ENCODE measurements at regions not wholly inside any gene's neighbourhood (a gene's known extent, or its start where the extent isn't known, plus 50 kb on each side); places are given as distances from the start of the nearest gene placed in this dataset.
"Not testable (repeated sequence)": the region's sequence is repeated elsewhere in the genome, so short reads cannot be mapped to it uniquely, and the experiment has no call there.

DNA sequence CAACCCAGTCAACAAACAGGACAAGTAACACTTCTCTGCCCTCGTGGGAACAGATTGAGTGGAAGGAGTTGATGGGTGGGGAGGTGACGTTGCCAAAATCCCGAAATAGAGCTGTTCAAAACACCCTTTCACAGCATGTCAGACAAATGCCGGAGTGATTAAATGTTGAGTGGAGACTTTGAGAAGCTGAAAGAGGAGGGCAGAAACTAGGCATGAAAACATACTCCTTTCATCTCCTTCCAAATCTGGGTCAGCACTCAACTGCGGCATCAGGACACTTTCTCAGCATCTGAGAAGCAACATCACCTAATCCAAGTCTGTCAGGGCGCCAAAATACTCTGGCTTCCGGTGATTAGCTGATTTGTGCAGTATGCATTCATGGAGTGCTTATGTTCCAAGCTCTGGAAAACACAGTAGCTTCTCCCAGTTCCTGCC is 51.5 kb upstream of the MRI1 start:
- no peak for DNase-seq (ENCODE audit: low read depth)

DNA sequence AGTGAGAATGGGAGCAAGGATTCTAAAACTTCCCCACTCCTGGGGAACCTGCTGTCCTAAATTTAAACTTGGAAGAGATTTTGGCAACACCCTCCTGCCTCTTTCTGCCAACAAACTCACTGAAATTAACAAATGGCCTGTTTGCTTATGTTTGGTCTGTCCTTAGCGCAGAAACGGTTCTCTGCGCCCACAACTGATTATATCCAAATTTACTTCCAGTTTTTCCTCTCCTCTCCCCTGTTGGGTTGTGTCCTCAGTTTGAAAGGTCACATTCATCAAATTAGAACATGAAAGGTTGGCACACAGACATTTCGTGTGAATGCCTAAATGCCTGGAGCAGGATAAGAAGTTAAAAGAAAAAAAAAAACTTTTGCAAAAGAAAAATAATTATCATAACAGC is 56.4 kb upstream of the MRI1 start:
- no peak for DNase-seq (ENCODE audit: low read depth)

DNA sequence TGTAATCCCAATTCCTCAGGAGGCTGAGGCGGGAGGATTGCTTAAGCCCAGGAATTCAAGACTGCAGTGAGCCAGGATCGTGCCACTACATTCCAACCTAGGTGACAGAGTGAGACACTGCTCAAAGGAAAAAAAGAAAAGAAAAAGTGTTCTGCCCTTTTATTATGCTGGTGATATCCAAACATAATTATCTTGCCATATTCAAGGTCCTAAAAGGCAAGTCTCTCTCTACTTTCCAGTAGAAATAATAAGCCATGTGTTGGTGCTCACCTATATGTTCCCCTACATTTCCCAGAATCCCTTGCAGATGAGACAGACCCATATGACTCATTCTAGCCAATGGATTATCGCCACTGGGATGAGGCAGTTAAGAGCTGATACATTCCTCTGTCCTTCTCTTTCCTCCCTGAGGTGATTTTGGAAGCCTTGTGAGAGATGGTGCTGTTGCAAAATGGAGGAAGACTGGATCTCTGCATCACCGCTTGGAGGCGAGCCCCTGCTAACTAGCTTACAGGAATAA is 58.3 kb upstream of the MRI1 start:
- no peak for DNase-seq (ENCODE audit: low read depth)

GRCh38 chr19:13705201-13705600 is 59.1 kb upstream of the MRI1 start:
- no peak for DNase-seq (ENCODE audit: low read depth)

DNA sequence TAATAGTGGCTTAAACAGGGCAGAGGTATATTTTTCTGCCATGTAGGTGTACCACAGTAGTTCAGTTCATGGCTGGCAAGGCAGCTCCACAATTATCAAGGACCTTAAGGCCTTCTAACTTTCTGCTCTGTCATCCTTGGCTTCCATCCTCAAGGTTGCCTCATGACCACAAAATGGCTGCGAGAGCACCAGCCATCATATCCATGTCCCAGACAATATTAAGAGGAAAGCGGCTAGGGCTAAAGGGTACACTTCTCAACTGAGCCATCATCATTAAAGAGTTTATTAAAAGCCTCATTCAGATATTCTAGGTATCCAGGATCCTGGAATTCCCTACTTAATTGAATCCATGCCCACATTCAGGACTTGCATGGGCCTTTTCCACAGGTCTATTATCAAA is 62.7 kb upstream of the MRI1 start:
- DNase-seq (ENCODE audit: low read depth) = no peak

- no peak for DNase-seq (ENCODE audit: low read depth)
Observed at GRCh38 chr19:13700621-13701020, 63.7 kb upstream of the MRI1 start.

GRCh38 chr19:13699786-13700185 is 64.5 kb upstream of the MRI1 start:
- no peak for DNase-seq (ENCODE audit: low read depth)

GRCh38 chr19:13696839-13697238 is 67.5 kb upstream of the MRI1 start:
- no peak for DNase-seq (ENCODE audit: low read depth)

DNA sequence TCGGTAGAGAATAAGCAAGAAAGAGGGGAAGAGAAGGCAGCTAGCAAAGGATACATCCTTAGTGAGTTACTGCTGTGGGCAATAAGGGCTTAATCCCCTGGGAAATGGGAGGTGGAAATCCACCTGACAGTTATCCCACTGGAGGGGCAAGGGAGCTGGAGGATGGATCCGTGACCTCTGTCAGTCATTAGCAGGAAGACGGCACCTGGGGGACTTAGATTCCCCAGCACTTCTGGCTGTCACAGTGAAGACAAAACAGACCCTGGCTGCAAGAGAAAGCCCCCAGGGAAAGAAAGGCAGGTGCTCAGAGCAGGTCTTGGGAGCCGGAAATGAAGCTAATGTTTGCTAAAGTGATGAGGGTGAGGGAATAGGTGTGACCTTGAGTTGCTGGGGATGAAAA is 70.4 kb upstream of the MRI1 start:
- no peak for DNase-seq (ENCODE audit: low read depth)

- no peak for DNase-seq (ENCODE audit: low read depth)
Observed at GRCh38 chr19:13691569-13692435, 72.5 kb upstream of the MRI1 start.

GRCh38 chr19:13689085-13689484 is 75.2 kb upstream of the MRI1 start:
- DNase-seq (ENCODE audit: low read depth) = no peak

DNA sequence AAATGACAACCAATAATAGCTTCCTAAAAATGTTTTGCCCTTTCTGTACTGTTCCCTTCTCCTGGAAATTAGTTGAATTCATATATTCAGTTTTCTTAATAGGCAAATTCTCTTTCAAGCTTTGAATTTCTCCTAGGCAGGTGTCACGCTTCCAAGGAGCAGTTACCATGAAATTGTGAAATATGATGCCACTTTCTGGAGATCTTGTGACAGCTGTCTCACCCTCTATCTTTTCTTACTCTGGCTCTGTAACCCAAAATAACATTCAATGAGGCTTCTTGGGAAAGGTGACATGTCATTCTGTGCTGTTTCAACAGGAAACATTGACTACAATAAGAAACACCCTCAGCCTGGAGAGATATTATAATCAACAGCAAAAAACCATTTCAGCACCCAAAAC is 80.3 kb upstream of the MRI1 start:
- no peak for DNase-seq (ENCODE audit: low read depth)

DNA sequence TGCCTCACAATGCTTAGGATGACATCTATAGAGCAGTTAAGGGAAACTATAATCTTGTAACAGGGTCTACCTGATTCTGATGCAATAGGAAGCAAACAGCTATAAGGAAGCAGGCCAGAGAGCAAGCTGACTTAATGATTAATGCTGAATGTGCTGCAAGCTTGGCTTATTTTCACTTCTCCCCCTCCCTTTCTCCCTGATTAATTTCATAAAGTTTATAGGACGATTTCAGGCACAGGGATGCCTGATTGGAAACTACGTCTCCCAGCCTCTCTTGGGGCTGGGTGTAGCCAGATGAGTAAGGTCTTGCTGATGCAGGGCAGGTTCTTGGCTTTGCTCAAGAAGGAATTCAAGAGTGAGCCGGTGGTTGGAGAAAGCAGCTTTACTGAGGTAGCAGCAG is 82.8 kb upstream of the MRI1 start:
- DNase-seq (ENCODE audit: low read depth) = no peak

DNA sequence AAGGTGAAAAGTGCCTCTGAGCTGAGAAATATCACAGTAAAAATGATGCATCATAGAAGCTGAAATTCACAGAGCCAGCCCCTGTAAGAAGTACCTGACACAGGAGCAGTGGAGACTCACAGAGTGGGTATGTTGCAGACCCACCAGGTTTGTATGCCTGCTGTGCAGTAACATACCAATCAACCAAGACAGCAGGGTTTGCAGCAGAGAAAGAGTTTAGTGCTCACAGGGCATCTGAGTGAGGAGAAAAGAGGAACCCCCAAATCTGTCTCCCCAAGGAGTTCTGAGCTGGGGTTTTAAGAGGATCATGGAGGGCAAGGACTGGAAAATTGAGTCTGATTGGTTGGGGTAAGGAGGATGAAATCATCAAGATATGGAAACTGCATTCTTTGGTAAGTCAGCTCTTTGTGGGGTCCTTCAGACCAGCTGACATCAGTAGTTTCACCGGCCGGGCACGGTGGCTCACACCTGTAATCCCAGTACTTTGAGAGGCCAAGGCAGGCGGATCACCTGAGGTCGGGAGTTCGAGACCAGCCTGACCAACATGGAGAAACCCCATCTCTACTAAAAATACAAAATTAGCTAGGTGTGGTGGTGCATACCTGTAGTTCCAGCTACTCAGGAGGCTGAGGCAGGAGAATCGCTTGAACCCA is 83.5 kb upstream of the MRI1 start:
- not testable (repeated sequence) for DNase-seq (ENCODE audit: low read depth)

GRCh38 chr19:13676967-13677366 is 87.4 kb upstream of the MRI1 start:
- DNase-seq (ENCODE audit: low read depth) = not testable (repeated sequence)

- DNase-seq (ENCODE audit: low read depth) = not testable (repeated sequence)
Observed at GRCh38 chr19:13672480-13673175, 91.7 kb upstream of the MRI1 start.

DNA sequence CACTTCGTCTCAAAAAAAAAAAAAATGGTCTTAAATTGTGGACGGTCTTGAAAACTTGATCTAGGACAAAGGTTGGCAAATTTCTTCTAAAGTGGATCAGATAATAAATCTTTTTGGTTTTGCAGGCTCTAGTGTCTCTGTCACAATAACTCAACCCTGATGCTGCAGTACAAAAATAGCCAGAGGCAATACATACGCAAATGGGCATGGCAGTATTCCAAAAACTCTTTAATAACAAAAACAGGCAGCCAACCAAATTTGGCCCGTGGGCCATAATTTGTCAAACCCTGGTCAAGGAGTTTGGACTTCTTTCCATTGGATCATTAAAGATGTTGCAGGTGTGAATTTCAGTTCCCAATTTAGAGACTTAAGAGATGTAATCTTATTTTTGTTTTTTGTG is 93.5 kb upstream of the MRI1 start:
- no peak for DNase-seq (ENCODE audit: low read depth)

- DNase-seq (ENCODE audit: low read depth) = no peak
Observed at GRCh38 chr19:13669780-13670355, 94.5 kb upstream of the MRI1 start.

DNA sequence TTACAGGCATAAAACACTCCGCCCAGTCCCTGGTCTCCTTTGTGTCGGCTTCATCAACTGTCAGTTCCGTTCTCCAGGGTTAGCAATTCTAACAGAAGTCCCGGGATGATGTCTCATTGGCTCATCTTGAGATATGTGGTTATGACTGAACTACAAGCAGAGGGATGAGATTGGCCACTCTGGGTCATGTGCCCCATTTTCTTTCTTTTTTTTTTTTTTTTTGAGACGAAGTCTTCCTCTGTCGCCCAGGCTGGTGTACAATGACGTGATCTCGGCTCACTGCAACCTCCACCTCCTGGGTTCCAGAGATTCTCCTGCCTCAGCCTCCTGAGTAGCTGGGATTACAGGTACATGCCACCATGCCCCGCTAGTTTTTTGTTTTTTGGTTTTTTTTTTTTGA is 95.4 kb upstream of the MRI1 start:
- DNase-seq (ENCODE audit: low read depth) = no peak

- no peak for DNase-seq (ENCODE audit: low read depth)
Observed at GRCh38 chr19:13666165-13666564, 98.2 kb upstream of the MRI1 start.

- no peak for DNase-seq (ENCODE audit: low read depth)
Observed at GRCh38 chr19:13665125-13665905, 99.0 kb upstream of the MRI1 start.
